SK-MEL-5 (cell line): ENCODE measurements at regions not wholly inside any gene's neighbourhood (a gene's known extent, or its start where the extent isn't known, plus 50 kb on each side); places are given as distances from the start of the nearest gene placed in this dataset.
A peak's percentile ranks its signal among the peaks of the same experiment; 100 is the strongest.

Source experiments
- DNase-seq: peaks from one replicate; pipeline ENCODE4 v3.0.0-alpha.2; 2016; ENCODE audit warnings: low read depth, low spot score
- in situ Hi-C: cut with HindIII; loops from 2 replicates; pipeline ENCODE4 v1.10.0; 2016; ENCODE audit warnings: low sequenced_read_pairs, high pct_unique_total_duplicates, low pct_unique_long_range_greater_than_20kb

GRCh38 chr11:116507849-116508695 lies 264.7 kb downstream of the BUD13 start:
- DNase-seq: no peak
- in situ Hi-C loops: no loop called here

DNA sequence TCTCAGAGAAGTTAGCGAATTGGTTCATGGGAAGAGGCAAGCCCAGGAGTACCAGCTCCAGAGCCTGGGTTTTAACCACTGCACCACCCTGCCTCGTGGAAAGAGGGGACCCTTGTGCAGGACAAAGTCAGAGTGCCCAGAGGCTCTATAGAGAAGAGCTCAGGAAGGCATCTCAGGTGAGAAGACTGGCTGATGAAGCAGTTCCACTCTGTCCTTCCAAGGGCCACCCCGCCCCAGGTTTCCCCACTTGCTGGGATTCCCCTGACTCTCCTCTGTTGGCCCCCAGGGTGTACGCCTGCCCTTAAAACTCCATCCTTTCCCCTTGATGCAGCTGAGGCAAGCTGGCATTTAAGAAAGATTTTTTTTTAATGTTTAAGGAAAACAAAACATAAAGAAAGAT lies 265.8 kb downstream of the BUD13 start:
- in situ Hi-C loops: no loop called here
- no peak for DNase-seq

DNA sequence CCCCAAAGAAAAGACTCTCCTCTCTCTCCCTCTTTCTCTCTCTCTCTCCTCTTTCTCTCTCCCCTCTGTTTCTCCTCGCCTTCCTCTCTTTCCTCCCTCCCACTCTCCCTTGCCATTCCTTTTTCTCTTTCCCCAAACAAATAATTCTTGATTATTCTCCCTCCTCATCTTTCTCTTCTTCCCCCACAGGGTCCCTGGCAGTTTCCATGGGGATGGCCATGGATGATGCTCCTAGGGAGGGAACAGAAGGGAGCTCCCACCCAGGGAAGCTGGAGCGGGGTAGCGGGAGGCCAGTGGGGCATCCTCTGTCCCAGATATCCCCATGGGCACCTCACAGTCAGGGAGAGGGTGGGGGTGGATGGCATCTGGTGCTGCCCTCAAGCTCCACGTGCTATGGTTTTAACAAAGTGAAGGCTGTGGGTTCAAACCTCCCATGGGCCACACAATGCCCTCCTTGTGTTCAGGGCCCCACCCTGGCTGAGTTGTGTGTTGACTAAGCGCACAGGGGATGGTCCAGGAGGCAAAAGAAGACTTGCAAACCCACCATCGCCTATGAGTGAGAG lies 266.4 kb downstream of the BUD13 start:
- peak; percentile 17 for DNase-seq
- in situ Hi-C loops: no loop called here

DNA sequence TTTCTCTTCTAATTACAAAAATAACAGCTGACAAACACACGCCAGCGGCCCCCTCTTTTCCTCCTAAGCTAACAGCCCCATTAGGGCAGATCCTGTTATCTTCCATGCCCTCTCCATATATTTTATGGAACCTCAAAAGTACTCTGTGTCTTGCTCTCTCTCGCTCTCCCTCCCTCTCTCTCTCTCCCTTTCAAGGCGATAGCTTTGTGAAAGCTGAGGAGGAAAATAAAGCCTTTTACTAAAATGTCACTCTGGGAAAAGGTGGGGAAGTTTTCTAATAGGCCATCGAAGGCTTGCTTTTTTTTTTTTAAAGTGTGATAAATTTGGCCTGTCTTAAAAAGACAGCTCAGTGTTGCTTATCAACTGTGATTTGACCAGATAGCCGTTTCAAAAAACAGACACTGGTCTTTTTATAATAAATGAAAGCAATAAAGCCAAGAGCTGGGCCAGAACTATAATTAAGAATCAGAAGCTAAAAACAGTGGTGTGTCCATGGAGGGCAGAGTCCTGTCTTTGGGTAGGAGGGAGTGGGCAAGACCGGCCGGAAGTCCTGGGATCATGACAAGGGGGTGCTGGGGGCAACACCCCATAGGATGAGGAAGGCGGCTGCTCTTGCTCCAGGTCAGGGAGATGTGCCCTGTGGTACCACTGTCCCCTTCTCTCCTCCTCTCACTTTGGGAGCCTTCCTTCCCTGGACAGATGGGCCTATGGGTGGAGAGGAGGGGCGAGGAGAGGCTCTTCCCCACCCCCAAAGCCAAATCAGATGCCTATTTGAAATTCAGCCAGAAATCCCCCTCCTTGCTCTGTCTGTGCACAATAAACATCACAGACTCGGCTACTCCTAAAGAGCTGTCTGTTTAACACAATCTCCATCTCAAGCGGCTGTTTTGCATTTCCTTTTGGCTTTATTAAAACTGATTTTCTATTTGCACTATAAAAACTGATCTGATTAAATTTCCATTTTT lies 267.2 kb downstream of the BUD13 start:
- in situ Hi-C loops: no loop called here
- DNase-seq: no peak

DNA sequence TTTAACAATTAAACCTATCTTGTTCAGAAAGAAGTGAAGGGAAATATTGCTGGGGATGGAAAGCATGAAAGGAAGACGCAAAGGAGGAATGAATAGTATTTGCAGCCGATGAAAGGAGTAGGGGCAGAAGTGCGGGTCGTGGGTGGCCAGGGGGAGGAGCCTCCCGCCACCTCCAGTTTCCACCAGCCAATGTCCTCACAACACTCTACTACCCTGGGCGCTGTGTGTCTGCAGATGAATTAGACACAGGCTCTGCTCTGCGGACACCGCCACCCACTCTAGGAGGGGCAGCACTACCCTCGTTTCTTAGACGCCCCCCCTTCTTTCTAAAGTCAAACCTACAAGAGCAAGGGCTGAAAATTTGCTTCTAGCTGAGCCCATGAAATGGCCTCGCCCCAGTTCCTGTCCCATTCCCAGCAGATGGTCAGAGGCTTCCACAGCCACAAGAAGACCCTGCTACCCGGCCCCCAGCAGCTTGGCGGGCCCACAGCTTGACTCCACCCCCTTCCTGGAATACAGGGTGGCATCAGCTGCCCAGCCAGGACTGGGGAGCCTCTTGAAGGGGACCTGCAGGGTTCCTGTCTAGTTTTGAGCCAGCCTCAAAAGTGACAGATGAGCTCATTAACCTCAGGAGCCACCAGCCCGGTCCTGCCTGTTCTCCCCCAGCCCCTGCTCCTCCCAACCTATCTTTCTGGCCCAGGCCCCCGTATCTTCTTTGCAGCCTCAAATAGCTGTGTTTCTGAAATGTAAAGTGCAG lies 268.1 kb downstream of the BUD13 start:
- in situ Hi-C loops: no loop called here

DNA sequence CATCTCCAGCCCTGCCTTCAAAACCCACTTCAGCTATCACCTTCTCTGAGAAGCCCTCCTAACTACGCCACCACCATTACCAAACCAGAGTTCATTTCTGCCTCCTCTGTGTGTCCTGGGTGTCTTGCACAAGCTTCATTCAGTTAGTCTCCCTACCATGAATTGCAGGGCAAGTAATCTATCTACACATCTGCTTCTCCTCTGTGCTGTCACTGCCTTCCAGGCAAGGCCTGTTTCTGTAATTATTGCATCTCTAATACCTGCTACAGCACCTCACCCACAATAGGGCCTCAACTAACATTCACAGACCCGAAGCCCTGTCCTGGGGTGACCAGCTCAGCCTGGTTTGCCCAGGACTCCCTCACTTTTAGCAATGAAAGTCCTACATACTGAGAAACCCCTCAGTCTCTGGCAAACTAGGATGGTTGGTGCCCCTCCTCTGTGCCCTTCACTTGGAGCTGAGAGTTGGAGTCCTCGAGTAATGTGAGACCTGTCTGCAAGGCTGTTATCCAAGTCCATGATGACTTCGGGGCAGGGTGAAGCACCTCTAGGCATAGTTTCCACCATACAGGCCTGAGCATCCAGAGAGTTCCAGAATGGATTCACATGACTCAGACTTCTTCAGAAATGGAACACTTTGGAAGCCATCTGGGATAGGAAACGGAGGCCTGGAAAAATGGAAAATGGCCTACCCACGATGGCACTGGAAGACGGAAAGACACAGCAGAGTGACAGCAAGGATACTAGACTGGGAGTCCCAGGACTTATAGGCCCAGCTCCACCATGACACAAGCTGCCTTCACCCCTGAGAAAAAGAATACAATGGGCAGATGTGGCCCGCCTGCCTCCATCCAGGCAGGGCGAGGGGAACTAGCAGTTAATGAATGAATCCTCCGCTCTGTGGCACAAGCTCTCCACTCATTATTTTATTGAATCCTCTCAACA lies 269.3 kb downstream of the BUD13 start:
- DNase-seq: no peak
- in situ Hi-C loops: no loop called here

More for the DNA sequence above, 268.1 kb downstream of the BUD13 start:
- no peak for DNase-seq

DNA sequence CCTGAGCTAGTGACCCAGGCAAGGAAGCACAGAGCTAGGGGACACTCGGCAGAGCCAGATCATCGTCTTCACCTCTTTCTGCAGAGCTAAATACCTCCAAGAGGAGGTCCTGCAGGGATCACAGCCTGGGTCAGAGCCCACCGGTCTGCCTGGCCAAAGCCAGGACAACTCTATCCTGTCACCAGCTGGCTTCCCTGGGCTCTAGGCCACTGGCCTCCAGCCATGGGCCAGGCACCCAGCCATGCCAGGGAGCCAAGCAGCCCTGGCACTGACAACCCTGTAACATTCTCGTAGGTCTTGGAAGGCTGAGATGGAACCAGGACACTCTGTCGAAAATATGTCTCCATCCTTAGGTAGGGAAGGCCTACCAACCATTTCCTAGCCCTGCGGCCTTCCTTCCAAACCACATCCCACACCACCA lies 270.1 kb downstream of the BUD13 start:
- no peak for DNase-seq
- in situ Hi-C loops: no loop called here

DNA sequence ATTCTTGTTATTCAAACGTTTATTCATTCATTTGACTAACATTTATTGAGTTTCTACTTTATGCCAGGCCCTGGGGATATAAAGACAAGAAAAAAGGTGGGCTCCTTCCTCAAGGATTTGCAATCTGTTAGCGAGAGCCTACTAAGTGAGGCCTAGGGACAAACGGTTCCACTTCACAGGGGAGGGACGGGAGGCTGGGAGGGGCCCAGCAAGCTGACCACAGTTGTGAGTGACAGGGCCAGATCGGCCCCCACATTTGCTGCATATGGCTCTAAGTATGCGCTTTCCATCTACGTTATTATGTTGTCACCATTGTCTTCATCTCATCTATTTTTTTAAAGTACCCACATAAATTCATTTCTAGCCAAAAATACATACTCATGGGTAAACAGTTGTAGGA lies 271.1 kb downstream of the BUD13 start:
- no peak for DNase-seq
- in situ Hi-C loops: no loop called here

DNA sequence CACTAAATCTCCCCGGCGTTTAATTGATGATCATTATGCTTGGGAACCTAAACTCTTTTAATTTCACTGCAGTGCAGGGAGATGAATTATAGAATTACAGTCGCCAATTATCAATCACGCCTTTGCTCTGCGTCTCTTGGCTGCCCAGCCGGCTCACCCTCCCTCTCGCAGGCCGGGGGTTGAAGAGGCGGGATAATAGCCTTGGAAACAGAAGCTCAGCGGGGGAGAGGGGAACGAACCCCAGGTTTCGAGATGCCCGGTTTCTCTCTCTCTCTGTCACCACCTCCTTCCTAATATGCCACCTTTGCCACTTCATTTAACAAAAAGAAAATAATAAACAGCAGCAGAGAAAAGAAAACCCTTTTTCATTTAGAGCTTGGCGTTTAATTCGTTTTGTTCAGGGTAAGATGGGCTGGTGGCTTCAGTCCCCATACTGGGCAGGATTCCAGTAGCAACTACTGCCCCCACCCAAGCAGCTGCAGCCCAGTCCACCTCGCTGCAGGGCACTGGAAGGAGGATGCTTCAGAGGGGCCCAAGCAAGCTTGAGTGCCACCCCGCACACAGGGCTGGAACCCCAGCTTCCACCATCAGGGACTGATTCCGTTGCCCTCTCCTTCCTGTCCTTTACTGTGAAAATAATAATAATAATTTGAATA lies 271.7 kb downstream of the BUD13 start:
- no peak for DNase-seq

DNA sequence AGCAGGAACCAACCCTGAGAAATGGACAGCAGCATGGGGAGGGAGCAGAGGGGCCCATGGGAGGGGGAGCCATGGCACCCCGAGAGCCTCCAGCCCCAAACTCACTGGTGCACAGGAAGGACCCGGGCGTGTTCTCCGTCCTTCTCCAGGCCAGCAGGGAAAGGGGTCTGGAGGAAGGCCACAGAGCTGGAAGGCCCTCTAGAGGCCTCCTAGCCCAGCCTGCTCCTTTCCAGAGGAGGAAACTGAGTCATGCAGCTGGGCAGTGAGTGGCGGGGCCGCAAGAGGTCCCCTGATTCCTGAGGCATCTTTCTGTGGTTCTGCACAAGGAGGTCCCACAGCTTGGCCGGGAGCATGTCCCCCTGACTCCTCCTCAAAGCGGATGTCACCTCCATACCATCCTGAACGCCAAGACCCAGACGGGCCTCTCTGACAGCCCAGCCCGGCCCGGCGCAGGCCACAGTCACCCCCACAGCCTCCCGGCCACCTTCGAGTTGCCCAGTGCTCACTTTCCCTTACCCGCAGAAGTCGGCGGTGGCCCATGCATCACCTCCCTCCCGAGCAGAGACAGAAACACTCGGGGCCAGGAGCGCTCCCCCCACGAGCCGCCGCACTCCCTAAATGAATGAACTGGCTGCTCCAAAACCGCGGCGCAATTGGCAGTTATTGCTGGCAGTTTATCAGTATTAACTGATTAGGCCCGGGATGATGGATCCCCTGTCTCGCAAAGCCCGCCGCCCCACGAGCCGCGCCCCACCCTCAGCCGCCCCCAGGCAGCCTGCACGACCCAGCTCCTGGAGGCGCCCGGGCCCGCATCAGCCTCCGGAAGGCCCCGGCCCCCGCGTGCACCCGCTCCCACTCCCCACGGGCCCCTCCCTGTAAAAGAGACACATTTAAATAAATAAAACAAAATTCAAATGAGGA lies 272.5 kb downstream of the BUD13 start:
- no peak for DNase-seq
- in situ Hi-C loops: no loop called here

More for the DNA sequence above, 271.7 kb downstream of the BUD13 start:
- in situ Hi-C loops: no loop called here

GRCh38 chr11:116499396-116500003 lies 273.3 kb downstream of the BUD13 start:
- DNase-seq: peak; percentile 78
- in situ Hi-C loops: no loop called here

- DNase-seq: no peak
- in situ Hi-C loops: no loop called here
These were observed 274.6 kb downstream of the BUD13 start for GRCh38 chr11:116498161-116498560.

GRCh38 chr11:116492600-116492999 lies 280.2 kb downstream of the BUD13 start:
- in situ Hi-C loops: no loop called here
- DNase-seq: no peak

GRCh38 chr11:116488836-116489389 lies 283.9 kb downstream of the BUD13 start:
- no peak for DNase-seq
- in situ Hi-C loops: no loop called here

DNA sequence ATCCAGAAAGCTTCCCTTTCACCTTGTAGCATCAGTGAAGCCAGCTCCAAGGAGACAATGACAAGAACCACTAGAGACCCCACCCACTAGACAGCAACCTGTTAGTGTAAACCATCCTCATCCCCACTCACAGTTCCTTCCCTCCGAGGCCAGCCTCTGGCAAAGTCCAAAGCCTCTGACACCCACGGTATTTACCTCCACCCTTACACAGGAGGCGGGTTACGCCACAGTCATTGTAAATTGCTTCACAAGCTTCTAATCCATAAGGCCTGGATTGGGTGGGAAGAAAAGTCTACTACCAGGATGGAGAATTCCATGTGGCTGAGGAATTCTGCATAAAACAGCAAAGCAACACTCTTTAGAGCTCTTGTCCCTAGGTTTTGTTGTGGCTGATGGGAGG lies 287.4 kb downstream of the BUD13 start:
- no peak for DNase-seq
- in situ Hi-C loops: no loop called here
